Stimulated activated CD4-positive, alpha-beta T cell treated with anti-CD3 and anti-CD28 coated beads, Interleukin-15, amount 100 ng/mL, for 48 hours (primary cell): ENCODE measurements at regions not wholly inside any gene's neighbourhood (a gene's known extent, or its start where the extent isn't known, plus 50 kb on each side); places are given as distances from the start of the nearest gene placed in this dataset.
A peak's percentile ranks its signal among the peaks of the same experiment; 100 is the strongest.

Experiments used
- DNase-seq, 2 donors: peaks; one replicate each; pipeline ENCODE4 v3.0.0-alpha.2; 2020; ENCODE audit warnings: low read depth in 2 of 2

DNA sequence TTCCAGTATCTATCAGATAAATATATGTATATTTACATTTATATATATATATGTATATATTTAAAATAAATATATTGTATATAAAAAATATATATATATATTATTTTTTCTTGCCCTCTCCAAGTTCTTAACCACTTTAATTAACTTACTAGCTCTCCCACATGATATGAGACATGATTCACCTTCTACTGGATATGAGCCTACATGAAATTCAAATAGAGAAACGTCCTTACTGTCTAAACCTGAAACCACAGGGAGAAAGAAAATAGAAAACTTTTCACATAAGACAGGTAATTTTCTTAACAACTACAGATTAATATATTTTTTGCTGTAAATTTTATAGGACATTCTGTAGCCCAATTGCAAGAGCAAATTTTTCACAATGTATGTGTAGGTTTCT lies 391.6 kb downstream of the ETS1 start:
- DNase-seq, result no peak

DNA sequence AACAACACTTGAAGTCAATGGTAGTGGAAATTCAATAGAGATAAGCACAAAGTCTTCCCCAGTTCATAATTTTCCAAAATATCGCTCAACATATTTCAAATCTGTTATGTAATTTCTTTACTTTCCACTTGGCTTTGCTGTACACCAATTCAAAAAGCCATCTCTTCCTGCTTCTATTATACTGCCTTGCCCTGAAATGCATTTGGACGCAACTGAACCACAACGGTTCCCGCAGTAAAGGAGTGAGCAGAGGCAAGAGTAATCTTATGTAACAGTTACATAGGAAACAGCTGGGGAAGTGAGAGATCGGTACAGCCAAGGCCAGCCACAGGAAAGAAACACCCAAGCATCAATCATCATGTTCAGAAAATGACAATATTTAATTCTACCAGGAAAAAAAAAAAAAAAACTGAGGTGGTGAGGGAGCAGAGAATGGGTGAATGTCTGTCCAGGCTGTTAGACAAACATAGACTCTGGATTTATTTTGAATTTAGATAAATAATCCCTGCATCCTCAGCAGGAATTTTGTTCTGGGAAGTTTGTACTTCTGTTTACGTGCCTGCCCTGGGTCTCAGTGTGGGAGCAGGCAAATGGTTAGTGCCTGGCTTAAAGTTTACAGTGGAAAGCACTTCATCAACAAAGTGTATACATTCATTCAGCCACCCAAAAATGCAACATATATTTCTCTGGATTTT lies 392.2 kb downstream of the ETS1 start:
- DNase-seq, result peak in 1 of 2 donors; percentile 19

DNA sequence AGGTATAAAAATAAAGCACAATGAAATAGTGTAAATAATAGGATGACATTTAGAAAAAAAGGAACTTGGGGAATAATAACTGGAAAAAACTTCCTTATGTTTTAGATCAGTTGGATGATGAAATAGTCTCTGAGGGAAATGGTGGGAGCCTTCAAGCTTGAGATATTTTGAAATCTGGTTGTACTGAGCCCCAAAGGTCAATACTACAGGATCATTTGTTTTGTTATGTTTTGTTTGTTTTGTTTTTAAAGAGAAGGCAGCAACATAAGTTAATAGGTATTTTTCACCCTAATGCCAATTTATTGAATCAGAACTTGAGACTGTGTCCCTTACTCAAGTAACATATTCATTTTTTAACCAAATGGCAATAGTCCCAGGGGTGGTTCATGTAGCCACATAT lies 393.1 kb downstream of the ETS1 start:
- DNase-seq, result no peak

DNA sequence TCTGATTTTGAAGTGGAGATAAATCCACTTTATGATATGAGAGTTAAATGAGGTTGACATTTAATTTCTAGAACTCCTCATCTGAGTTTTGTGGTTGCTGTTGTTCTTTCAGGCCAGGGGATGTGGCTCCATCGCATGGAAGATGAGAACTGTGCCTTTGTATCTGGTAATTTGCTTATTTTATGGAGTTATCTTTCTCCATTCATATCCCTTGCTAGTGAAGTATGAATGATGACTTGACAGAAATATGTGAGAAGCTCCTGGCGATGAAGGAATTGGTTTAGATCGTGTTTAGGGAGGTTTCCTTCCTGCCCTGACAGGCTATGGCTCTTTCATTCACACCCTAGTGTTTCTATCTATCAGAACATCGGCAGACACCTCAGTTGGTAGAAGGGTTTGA lies 393.7 kb downstream of the ETS1 start:
- no peak for DNase-seq

DNA sequence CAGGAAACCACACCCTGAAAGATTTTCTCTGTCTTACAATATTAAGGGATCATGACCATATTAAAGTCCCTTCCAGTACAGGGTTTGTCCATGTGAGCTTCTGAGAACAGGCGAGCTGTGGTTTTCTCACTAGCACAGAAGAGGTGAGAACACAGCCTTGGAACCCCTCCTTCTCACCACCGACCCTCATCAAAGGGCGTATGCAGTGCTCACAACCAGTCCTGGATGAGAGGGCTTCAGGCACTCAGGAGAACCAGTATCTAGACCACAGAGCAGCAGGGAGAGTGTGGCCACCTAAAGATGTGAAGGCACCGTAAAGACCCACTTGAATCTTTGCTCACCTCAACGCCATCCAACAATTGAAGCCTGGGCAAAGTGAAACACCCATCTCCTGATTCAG lies 397.0 kb downstream of the ETS1 start:
- no peak for DNase-seq

DNA sequence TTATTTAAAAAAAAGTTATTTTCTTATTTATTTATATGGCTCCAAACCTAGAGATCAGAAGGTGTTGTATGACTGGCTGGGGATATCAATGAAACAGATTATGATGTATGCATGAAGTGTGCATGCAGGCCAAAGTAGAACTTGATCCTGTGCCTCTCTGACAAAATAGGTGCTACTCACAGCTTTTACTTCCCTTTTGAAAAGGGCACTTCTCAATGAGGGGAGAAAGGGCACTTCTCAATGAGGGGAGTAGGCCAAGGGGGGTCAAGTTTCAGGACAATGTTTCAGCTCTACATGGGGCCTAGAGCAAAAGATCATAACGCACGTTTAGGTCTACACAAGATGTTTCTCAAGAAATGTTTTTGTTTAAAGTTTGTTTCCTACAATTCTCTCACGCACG lies 397.5 kb downstream of the ETS1 start:
- no peak for DNase-seq

DNA sequence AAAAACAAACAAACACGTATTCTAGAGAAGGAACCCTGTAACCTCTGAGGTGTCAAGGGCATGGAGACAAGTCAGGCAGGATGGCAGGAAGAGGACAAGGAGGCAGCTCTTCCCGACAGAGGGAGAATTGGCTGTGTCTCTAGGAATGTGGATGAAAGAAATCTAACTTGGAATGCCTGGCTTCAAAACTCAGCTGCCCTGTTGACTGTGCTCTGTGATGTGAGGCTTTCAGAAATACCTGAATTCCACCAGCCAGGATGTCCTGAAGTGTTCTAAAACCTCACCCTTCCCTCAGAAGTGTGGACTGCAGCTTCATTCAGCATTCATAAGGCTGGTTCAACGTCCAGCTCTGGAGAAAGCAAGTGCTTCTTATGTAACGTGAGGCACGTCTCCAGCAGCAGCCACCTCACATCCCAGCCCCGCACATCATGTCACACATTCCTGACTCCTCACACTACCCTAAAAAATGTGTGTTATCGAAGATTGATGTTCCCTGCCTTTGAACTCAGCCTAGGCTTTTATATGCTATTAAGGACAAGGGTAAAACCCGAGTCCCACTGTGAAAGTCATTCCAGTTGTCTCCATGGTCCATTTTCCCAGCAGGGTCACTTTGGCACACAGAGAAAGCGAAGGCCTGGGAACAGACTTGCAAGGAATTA lies 398.9 kb downstream of the ETS1 start:
- DNase-seq, result no peak

DNA sequence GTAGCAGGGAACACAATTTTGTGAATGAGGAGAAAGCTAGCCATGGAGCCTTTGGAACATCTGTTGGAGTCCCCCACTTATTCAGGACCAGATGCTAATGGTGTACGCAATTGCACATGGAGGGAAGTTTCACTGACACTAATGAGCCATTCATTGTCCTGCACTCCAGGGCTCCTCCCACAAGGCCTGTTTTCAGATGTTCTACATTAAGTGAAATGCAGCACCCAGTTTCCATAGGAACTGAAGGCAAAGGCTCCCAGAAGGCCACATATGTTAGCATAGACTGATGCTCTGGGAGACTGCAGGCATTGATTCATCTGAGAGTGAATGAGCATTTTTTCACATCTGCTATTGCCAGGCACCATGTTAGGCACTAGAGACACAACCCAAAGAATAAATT lies 399.5 kb downstream of the ETS1 start:
- no peak for DNase-seq

DNA sequence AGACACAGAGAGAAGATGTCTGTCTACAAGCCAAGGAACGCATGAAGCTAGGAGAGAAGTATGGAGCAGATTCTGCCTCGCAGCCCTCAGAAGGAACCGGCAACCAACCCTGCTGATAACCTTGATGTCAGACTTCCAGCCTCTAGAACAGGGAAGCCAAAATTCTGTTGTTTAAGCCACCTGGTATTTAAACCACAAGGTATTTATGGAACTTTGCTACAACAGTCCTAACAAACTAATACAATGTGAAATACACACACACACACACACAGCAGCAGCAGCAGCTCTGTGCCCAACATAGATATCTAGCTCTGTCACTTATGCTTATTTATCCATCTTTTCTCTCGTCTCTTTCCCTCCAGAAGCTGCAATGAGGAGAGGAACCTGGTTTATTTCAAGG lies 400.0 kb downstream of the ETS1 start:
- no peak for DNase-seq

DNA sequence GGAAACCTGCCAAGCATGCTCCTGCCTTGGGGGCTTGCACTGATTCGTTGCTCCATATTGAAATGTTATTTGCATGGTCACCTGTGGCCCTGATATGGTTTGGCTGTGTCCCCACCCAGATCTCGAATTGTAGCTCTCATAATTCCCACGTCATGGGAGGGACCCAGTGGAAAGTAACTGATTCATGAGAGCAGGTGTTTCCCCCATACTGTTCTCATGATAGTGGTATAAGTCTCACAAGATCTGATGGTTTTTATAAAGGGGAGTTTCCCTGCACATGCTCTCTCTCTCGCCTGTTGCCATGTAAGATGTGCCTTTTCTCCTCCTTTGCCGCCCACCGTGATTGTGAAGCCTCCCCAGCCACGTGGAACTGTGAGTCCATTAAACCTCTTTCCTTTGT lies 402.4 kb downstream of the ETS1 start:
- DNase-seq, result no peak

DNA sequence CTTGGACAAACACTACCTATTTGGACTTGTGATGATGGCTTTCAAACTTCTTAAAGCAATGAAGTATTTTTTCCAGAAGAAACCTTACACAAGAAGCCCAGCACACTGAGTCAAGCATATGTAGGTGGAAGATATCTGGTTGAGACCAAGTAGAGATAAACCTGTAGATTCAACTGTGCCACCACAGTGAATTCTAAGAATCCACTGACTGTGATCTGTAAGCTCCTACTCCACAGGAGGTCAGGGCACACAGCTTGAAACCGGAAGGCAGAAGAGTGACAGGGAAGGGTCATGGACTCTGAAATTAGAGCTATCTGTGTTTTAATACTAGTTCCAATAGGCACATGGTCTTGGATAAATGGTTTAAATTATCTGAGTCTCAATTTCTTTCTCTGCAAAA lies 404.5 kb downstream of the ETS1 start:
- no peak for DNase-seq

DNA sequence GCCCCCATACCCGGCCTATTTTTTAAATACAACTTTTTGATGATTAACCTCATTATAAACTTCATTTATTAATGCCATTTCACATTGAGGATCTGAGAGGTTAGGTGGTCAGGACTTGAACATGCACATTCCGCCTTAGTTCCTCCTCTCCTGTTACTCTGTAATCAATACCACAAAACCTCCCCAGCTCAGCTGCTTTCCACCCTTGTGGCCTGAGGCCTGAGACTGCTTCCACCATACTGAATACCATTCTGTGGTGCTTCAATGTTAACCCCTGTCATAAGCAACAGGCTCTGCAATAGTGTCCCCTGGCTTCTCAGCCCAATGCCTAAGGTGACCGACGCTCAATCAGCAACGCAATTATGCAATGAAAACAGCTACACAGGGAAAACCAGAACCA lies 405.4 kb downstream of the ETS1 start:
- no peak for DNase-seq

DNA sequence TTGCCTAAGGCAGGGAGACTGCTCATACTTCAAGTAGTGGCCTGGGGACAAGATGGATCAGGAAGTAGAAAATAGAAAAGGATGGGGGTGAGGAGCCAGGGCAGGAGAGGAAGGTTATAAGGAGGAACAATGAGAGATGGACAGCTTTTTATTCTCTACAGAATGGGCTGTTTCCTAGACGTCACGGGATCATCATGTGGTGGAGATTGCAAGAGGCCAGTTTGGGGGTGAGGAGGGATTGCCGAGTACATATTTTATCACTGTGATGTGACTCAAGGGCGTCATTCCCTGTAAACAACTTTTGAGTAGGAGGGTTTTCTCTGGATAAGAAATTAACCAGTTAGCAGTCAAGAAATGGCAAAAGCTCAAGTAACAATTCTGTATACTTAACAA lies 406.3 kb downstream of the ETS1 start:
- no peak for DNase-seq

DNA sequence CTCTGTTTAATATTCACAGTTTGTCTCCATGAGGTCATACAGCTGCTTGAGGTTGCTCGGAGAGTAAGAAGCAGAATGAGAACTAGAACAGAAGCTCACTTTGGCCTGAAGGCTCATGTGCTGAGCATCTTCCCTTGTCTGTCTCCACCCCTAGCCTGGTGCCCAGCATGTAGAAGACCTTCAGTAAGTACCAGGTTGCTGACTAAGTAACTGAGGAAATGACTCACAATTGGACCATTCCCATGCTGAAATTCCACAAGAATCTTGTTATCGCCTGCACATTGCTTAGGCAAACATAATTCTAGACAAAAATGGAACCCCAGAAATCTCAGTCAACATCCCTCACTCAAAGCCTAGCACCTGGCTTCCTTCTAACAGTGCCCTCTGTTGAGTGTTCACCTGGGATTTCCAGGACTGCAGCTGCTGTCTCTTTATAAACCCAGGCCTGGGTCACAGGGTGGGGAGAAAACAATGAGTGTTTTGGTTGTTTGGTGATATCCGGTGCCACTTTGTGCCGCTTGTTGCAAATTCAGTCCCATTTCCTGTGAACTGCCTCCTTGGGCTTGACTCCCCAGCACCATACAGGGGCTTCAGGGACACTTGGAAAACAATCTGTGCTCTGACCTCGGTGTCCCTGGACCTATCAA lies 406.8 kb downstream of the ETS1 start:
- no peak for DNase-seq

DNA sequence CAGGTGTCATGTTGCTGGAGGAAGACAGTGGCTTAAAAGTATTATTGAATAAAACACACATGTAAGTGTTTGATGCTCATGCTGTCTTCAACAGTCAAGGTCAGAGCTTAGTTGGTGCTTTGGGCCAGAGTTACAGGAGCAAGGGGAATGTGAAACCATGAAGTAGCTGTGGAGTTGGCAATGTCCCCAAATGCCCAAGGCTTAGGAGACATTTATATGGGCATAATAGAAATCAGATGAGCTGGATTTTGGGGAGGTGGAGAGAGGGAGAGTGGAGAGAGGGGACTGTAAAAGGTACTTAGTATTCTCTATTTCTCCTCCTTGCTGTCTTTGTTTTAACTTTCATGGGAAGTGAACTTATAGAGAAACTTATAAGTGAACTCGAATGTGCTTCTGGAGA lies 407.8 kb downstream of the ETS1 start:
- no peak for DNase-seq

DNA sequence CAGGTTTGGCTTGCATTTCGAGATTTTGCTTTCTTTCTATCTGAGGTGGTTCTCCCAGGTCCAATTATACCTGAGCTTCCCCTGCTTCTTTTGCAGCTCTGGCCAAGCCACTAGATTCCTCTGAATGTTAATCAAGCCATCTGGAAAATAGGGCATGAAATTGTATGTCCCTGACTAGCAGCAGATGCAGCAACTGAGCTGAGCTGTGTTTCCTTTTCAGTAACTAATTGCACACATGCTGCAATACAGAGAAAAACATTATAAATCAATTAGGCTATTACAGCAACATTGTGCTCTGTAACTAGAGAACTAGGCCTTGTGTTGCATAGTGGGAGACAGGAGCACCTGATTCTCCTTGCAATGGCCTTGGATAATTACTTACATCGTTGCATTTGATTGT lies 408.3 kb downstream of the ETS1 start:
- no peak for DNase-seq

DNA sequence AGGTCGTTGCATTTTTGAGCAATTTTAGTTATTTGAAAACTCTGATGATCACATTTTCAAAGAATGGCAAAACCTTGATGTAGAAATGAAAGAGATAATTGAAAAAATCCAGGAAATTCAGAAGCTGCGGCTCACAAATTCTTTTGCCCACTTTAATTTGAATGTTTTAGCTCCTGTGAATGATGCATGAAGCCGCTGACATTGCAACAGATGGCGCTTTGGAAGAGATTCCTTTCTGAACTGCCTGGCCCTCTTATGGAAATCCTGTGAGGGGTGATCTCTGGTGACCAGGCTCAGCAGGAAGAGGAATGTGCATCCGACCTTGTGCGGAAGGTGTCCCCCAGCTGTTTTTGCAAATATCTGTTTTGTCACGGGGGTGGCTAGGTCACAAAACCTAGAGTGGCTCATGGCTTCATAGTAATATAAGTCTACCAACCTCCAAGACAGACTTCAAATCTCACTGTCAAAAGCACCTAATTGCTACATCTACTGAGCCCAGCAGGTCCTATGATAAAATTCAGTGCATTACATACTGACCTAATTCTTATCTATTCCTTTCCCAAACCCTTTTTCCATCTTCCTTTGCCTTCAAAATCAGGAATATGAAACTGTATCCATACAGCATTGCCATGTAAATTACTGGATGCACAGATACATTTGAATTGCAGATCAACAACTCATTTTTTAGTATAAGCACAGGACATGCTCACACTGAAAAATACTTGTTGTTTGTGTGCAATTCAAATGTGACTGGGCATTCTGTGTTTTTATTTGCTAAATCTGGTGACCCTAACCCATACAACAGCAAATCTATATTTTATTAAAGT lies 412.7 kb downstream of the ETS1 start:
- DNase-seq, result no peak

DNA sequence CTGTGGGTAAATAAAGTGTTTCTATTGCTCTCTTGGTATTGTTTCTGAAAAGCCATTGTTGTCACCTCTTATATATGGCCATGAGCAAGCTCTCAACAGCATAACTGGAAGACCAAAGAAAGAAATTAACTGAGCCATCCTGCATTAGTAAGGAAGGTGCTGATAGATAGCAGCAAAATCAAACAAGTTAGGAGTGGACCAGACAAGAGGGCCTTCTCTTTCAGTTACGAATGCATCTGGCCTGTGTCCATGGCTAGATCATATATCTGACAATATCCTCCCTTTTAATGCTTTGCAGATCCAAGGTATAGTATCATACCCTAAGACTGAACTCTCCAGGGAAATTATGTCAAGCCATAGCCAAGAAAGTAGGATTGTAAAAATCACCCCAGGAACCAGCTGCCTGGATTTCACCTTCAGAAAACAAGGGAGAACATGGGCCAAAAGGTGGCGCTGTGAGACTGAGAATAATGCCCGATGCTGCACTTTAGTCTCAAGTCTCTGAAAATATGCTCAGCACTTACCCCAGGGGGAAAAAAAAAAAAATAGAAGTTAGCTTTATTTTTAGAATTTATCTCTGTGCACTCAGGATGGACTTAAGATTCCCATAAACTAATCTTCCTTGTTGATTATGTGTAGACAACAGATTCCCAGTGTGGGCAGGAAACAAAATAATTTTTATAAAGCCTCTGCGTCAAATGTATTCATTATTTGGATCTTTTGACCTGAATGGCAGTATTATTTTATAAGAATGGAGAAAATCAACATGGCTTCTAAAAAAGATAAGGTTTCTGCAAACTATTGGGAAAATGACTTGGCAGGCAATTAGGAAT lies 415.1 kb downstream of the ETS1 start:
- peak; percentile 71 to 84 for DNase-seq

DNA sequence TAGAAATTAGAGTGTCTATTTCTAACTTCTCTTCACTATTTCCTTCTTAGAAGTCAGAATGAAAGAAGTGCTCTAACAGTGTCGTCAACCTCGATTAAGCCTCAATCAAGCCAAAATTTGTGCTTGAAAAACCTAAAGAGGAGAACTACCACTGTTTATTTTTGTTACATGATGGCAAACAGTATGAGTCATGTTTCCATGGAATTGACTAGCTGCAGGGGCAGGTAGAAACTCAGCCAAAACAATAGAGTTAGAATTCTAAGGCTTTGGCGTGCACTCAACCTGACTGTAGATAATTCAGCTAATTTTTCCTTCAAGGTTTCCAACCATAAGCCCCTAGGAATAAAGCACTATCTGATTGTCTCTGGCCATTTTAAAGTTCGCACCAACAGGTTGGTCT lies 415.9 kb downstream of the ETS1 start:
- no peak for DNase-seq

DNA sequence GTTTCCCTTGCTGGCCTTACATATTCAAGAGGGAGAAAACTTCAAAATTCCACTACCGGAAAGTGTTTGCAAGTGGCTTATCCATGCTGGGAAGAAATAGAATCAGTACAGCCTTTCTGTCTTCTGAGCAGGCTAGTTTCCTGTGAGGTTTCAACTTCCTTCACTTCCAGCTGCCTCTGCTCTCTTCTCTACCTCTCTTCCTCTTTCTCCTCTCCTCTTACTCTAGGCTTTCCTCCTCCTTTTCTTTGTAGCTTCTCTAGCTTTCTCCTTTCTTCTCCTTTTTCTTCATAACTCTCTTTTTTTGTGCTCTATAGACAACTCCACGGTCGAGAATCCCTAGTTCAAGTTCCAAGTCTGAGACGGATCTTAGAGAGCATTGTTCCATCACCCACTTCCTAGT lies 421.8 kb downstream of the ETS1 start:
- no peak for DNase-seq

DNA sequence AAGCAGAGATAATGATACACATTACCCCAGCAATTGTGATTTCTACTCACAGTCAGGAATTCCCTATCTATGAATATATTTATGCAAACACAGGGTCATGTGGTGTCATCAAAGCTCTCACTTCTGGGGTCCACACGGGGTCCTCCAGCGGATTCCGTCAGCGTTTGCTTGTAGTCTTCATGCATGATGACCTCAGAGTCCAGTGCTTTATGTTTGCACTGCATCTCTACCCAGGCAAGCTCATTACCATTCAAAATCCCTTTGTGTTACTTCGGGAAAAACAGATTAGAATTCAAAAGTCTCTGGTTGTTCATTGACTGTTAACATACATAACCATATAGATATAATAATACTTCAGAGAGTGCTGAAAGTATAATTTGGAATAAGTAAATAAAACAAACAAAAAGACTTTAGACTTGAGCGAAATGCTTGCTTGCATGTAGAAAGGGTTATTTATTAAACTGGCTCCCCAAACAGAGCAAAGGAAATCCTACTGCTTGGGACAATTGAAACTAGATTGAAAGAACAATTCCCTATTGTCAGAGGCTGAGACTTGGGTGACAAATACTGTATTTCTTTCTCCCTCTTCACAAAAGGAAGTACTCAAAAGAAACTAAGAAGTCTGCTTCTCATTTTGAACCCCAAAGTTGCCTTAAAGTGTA lies 423.1 kb downstream of the ETS1 start:
- no peak for DNase-seq
